ENCODE measurements at regions not wholly inside any gene's neighbourhood (a gene's known extent, or its start where the extent isn't known, plus 50 kb on each side); places are given as distances from the start of the nearest gene placed in this dataset.
A peak's percentile ranks its signal among the peaks of the same experiment; 100 is the strongest.

- DNase-seq (ENCODE audit: low read depth, low spot score): no peak
- Histone ChIP-seq H3K79me2 (ENCODE audit: control insufficient read depth, insufficient read depth, low read length) (no peaks in the 10 kb centered on the region), H3K4me1 (ENCODE audit: control insufficient read depth, extremely low read depth, insufficient read depth, low read length) (no peaks in the 10 kb centered on the region), H3K4me2 (ENCODE audit: control insufficient read depth, extremely low read depth, insufficient read depth, low read depth, low read length) (no peak overlapping the region), H3K27me3 (ENCODE audit: control insufficient read depth, extremely low read depth, insufficient read depth, low read length) (no peaks in the 10 kb centered on the region), H4K20me1 (ENCODE audit: control insufficient read depth, extremely low read depth, insufficient read depth, low read length) (no peaks in the 10 kb centered on the region), H3K27ac (ENCODE audit: control insufficient read depth, insufficient read depth, low read length) (no peak overlapping the region), H2AFZ (ENCODE audit: control insufficient read depth, low read length) (no peak overlapping the region), H3K9me3 (ENCODE audit: control insufficient read depth, low read depth, low read length) (no peaks in the 10 kb centered on the region), H3K9ac (ENCODE audit: control insufficient read depth, extremely low read depth, insufficient read depth, low read length) (no peak overlapping the region), H3K4me3 (ENCODE audit: control insufficient read depth in 2 of 3, extremely low read depth in 1 of 3, insufficient read depth in 2 of 3, low read depth in 1 of 3, low read length in 3 of 3) (no peak overlapping the region), H3K9me1 (ENCODE audit: control insufficient read depth, extremely low read depth, insufficient read depth, low read length) (no peaks in the 10 kb centered on the region), H3K36me3 (ENCODE audit: control insufficient read depth in 2 of 2, extremely low read depth in 1 of 2, insufficient read depth in 2 of 2, low read length in 2 of 2) (no peaks in the 10 kb centered on the region)
- FAIRE-seq: no peak
- dilution Hi-C loops (cut with MboI; ENCODE audit: extremely low pct_ligation_motif_present, low sequenced_read_pairs): no loop called here
- no peak for TF ChIP-seq EZH2 (IDR thresholded peaks at IDR 0.05; ENCODE audit: low read length)
- TF ChIP-seq CTCF (optimal IDR thresholded peaks at IDR 0.05 in 1 of 3, IDR thresholded peaks at IDR 0.05 in 1 of 3, conservative IDR thresholded peaks at IDR 0.05 in 1 of 3; ENCODE audit: extremely low read depth in 1 of 3, insufficient read depth in 2 of 3, low read length in 3 of 3): no peak
These were observed 880.5 kb upstream of the POU3F4 start for GRCh38 chrX:82627568-82627967.

- Histone ChIP-seq H2AFZ (ENCODE audit: control insufficient read depth, low read length) (no peak overlapping the region), H3K9ac (ENCODE audit: control insufficient read depth, extremely low read depth, insufficient read depth, low read length) (no peak overlapping the region), H3K4me2 (ENCODE audit: control insufficient read depth, extremely low read depth, insufficient read depth, low read depth, low read length) (no peak overlapping the region), H3K36me3 (ENCODE audit: control insufficient read depth in 2 of 2, extremely low read depth in 1 of 2, insufficient read depth in 2 of 2, low read length in 2 of 2) (no peaks in the 10 kb centered on the region), H3K9me3 (ENCODE audit: control insufficient read depth, low read depth, low read length) (no peaks in the 10 kb centered on the region), H3K4me1 (ENCODE audit: control insufficient read depth, extremely low read depth, insufficient read depth, low read length) (no peaks in the 10 kb centered on the region), H3K9me1 (ENCODE audit: control insufficient read depth, extremely low read depth, insufficient read depth, low read length) (no peaks in the 10 kb centered on the region), H3K4me3 (ENCODE audit: control insufficient read depth in 2 of 3, extremely low read depth in 1 of 3, insufficient read depth in 2 of 3, low read depth in 1 of 3, low read length in 3 of 3) (no peak overlapping the region), H3K27me3 (ENCODE audit: control insufficient read depth, extremely low read depth, insufficient read depth, low read length) (no peaks in the 10 kb centered on the region), H3K27ac (ENCODE audit: control insufficient read depth, insufficient read depth, low read length) (no peak overlapping the region), H4K20me1 (ENCODE audit: control insufficient read depth, extremely low read depth, insufficient read depth, low read length) (no peaks in the 10 kb centered on the region), H3K79me2 (ENCODE audit: control insufficient read depth, insufficient read depth, low read length) (no peaks in the 10 kb centered on the region)
- dilution Hi-C loops (cut with MboI; ENCODE audit: extremely low pct_ligation_motif_present, low sequenced_read_pairs): no loop called here
- FAIRE-seq (no peak), DNase-seq (ENCODE audit: low read depth, low spot score) (no peak)
- TF ChIP-seq EZH2 (IDR thresholded peaks at IDR 0.05; ENCODE audit: low read length) (no peak), CTCF (optimal IDR thresholded peaks at IDR 0.05 in 1 of 3, IDR thresholded peaks at IDR 0.05 in 1 of 3, conservative IDR thresholded peaks at IDR 0.05 in 1 of 3; ENCODE audit: extremely low read depth in 1 of 3, insufficient read depth in 2 of 3, low read length in 3 of 3) (peak in 1 of 3 experiments; percentile 29)
These were observed 860.0 kb upstream of the POU3F4 start for GRCh38 chrX:82648062-82648461.
